ENCODE measurements at regions not wholly inside any gene's neighbourhood (a gene's known extent, or its start where the extent isn't known, plus 50 kb on each side); places are given as distances from the start of the nearest gene placed in this dataset.

GRCh38 chr4:177235026-177235425, 74.6 kb upstream of the NEIL3 start:
- H3K9me3 ChIP-seq (ENCODE audit: control insufficient read depth in 2 of 2, insufficient read depth in 1 of 2, low read length in 1 of 2) = no peaks in the 10 kb centered on the region
- no peak overlapping the region for H3K4me3 ChIP-seq (ENCODE audit: low read length in 2 of 2)
- H3K27me3 ChIP-seq (ENCODE audit: control insufficient read depth in 2 of 2, insufficient read depth in 1 of 2, low read length in 1 of 2) = no peaks in the 10 kb centered on the region
- no peak overlapping the region for H3K27ac ChIP-seq (ENCODE audit: low read depth in 1 of 2, low read length in 1 of 2)
- DNase-seq (ENCODE audit: low read depth in 6 of 9, low spot score in 9 of 9) = no peak
- H3K4me1 ChIP-seq (ENCODE audit: control insufficient read depth in 2 of 2, insufficient read depth in 2 of 2, low read length in 2 of 2) = peaks cover 6 to 10% of the 10 kb centered on the region in 2 donors
- no peaks in the 10 kb centered on the region for H3K36me3 ChIP-seq (ENCODE audit: control insufficient read depth in 2 of 2, insufficient read depth in 2 of 2, low read length in 1 of 2)
- 97% methylated on average over 1 of the region's 1 CpG for whole genome bisulfite sequencing

GRCh38 chr4:177236886-177237285, 72.8 kb upstream of the NEIL3 start:
- H3K27me3 ChIP-seq (ENCODE audit: control insufficient read depth in 2 of 2, insufficient read depth in 1 of 2, low read length in 1 of 2) = no peaks in the 10 kb centered on the region
- H3K4me3 ChIP-seq (ENCODE audit: low read length in 2 of 2) = no peak overlapping the region
- peaks cover 6 to 10% of the 10 kb centered on the region in 2 donors for H3K4me1 ChIP-seq (ENCODE audit: control insufficient read depth in 2 of 2, insufficient read depth in 2 of 2, low read length in 2 of 2)
- peak in 5 of 9 donors; percentile 41 to 73 (median 42) for DNase-seq (ENCODE audit: low read depth in 6 of 9, low spot score in 9 of 9)
- H3K9me3 ChIP-seq (ENCODE audit: control insufficient read depth in 2 of 2, insufficient read depth in 1 of 2, low read length in 1 of 2) = no peaks in the 10 kb centered on the region
- 52% methylated on average over 4 of the region's 4 CpGs for WGBS
- H3K36me3 ChIP-seq (ENCODE audit: control insufficient read depth in 2 of 2, insufficient read depth in 2 of 2, low read length in 1 of 2) = no peaks in the 10 kb centered on the region
- peak overlapping the region in 1 of 2 donors; percentile 61 for H3K27ac ChIP-seq (ENCODE audit: low read depth in 1 of 2, low read length in 1 of 2)

- H3K27ac ChIP-seq (ENCODE audit: low read depth in 1 of 2, low read length in 1 of 2) = peak overlapping the region in 1 of 2 donors; percentile 61
- DNase-seq (ENCODE audit: low read depth in 6 of 9, low spot score in 9 of 9) = no peak
- H3K9me3 ChIP-seq (ENCODE audit: control insufficient read depth in 2 of 2, insufficient read depth in 1 of 2, low read length in 1 of 2) = no peaks in the 10 kb centered on the region
- H3K4me3 ChIP-seq (ENCODE audit: low read length in 2 of 2) = no peak overlapping the region
- H3K36me3 ChIP-seq (ENCODE audit: control insufficient read depth in 2 of 2, insufficient read depth in 2 of 2, low read length in 1 of 2) = no peaks in the 10 kb centered on the region
- no peaks in the 10 kb centered on the region for H3K27me3 ChIP-seq (ENCODE audit: control insufficient read depth in 2 of 2, insufficient read depth in 1 of 2, low read length in 1 of 2)
- 95% methylated on average over 2 of the region's 2 CpGs for WGBS
- peaks cover 6 to 10% of the 10 kb centered on the region in 2 donors for H3K4me1 ChIP-seq (ENCODE audit: control insufficient read depth in 2 of 2, insufficient read depth in 2 of 2, low read length in 2 of 2)
Measured at GRCh38 chr4:177237291-177237690, 72.4 kb upstream of the NEIL3 start.

- H3K4me3 ChIP-seq (ENCODE audit: low read length in 2 of 2) = no peak overlapping the region
- H3K36me3 ChIP-seq (ENCODE audit: control insufficient read depth in 2 of 2, insufficient read depth in 2 of 2, low read length in 1 of 2) = no peaks in the 10 kb centered on the region
- H3K27me3 ChIP-seq (ENCODE audit: control insufficient read depth in 2 of 2, insufficient read depth in 1 of 2, low read length in 1 of 2) = no peaks in the 10 kb centered on the region
- WGBS = 95% methylated on average over 1 of the region's 1 CpG
- H3K4me1 ChIP-seq (ENCODE audit: control insufficient read depth in 2 of 2, insufficient read depth in 2 of 2, low read length in 2 of 2) = peaks cover 6 to 10% of the 10 kb centered on the region in 2 donors
- no peak for DNase-seq (ENCODE audit: low read depth in 6 of 9, low spot score in 9 of 9)
- H3K9me3 ChIP-seq (ENCODE audit: control insufficient read depth in 2 of 2, insufficient read depth in 1 of 2, low read length in 1 of 2) = no peaks in the 10 kb centered on the region
- H3K27ac ChIP-seq (ENCODE audit: low read depth in 1 of 2, low read length in 1 of 2) = no peak overlapping the region
Measured at GRCh38 chr4:177239477-177239876, 70.2 kb upstream of the NEIL3 start.

- DNase-seq (ENCODE audit: low read depth in 6 of 9, low spot score in 9 of 9) = no peak
- Histone ChIP-seq H3K4me3 (ENCODE audit: low read length in 2 of 2) (no peak overlapping the region), H3K27ac (ENCODE audit: low read depth in 1 of 2, low read length in 1 of 2) (no peak overlapping the region), H3K4me1 (ENCODE audit: control insufficient read depth in 2 of 2, insufficient read depth in 2 of 2, low read length in 2 of 2) (peaks cover 6 to 10% of the 10 kb centered on the region in 2 donors), H3K27me3 (ENCODE audit: control insufficient read depth in 2 of 2, insufficient read depth in 1 of 2, low read length in 1 of 2) (no peaks in the 10 kb centered on the region), H3K9me3 (ENCODE audit: control insufficient read depth in 2 of 2, insufficient read depth in 1 of 2, low read length in 1 of 2) (no peaks in the 10 kb centered on the region), H3K36me3 (ENCODE audit: control insufficient read depth in 2 of 2, insufficient read depth in 2 of 2, low read length in 1 of 2) (no peaks in the 10 kb centered on the region)
Measured at GRCh38 chr4:177239878-177240277, 69.8 kb upstream of the NEIL3 start.

- no peak overlapping the region for H3K4me3 ChIP-seq (ENCODE audit: low read length in 2 of 2)
- DNase-seq (ENCODE audit: low read depth in 6 of 9, low spot score in 9 of 9) = no peak
- no peaks in the 10 kb centered on the region for H3K27me3 ChIP-seq (ENCODE audit: control insufficient read depth in 2 of 2, insufficient read depth in 1 of 2, low read length in 1 of 2)
- no peak overlapping the region for H3K27ac ChIP-seq (ENCODE audit: low read depth in 1 of 2, low read length in 1 of 2)
- H3K36me3 ChIP-seq (ENCODE audit: control insufficient read depth in 2 of 2, insufficient read depth in 2 of 2, low read length in 1 of 2) = no peaks in the 10 kb centered on the region
- WGBS = 91% methylated on average over 7 of the region's 7 CpGs
- no peaks in the 10 kb centered on the region for H3K9me3 ChIP-seq (ENCODE audit: control insufficient read depth in 2 of 2, insufficient read depth in 1 of 2, low read length in 1 of 2)
- H3K4me1 ChIP-seq (ENCODE audit: control insufficient read depth in 2 of 2, insufficient read depth in 2 of 2, low read length in 2 of 2) = no peaks in the 10 kb centered on the region
Measured at GRCh38 chr4:177242651-177243286, 66.9 kb upstream of the NEIL3 start.

- WGBS = 96% methylated on average over 10 of the region's 10 CpGs
- no peaks in the 10 kb centered on the region for H3K27me3 ChIP-seq (ENCODE audit: control insufficient read depth in 2 of 2, insufficient read depth in 1 of 2, low read length in 1 of 2)
- no peak for DNase-seq (ENCODE audit: low read depth in 6 of 9, low spot score in 9 of 9)
- peaks cover 2 to 11% of the 10 kb centered on the region in 2 donors for H3K4me1 ChIP-seq (ENCODE audit: control insufficient read depth in 2 of 2, insufficient read depth in 2 of 2, low read length in 2 of 2)
- H3K9me3 ChIP-seq (ENCODE audit: control insufficient read depth in 2 of 2, insufficient read depth in 1 of 2, low read length in 1 of 2) = no peaks in the 10 kb centered on the region
- no peak overlapping the region for H3K4me3 ChIP-seq (ENCODE audit: low read length in 2 of 2)
- no peak overlapping the region for H3K27ac ChIP-seq (ENCODE audit: low read depth in 1 of 2, low read length in 1 of 2)
- no peaks in the 10 kb centered on the region for H3K36me3 ChIP-seq (ENCODE audit: control insufficient read depth in 2 of 2, insufficient read depth in 2 of 2, low read length in 1 of 2)
Measured at GRCh38 chr4:177246641-177247584, 62.8 kb upstream of the NEIL3 start.

- Histone ChIP-seq H3K4me3 (ENCODE audit: low read length in 2 of 2) (no peak overlapping the region), H3K9me3 (ENCODE audit: control insufficient read depth in 2 of 2, insufficient read depth in 1 of 2, low read length in 1 of 2) (no peaks in the 10 kb centered on the region), H3K27me3 (ENCODE audit: control insufficient read depth in 2 of 2, insufficient read depth in 1 of 2, low read length in 1 of 2) (no peaks in the 10 kb centered on the region), H3K36me3 (ENCODE audit: control insufficient read depth in 2 of 2, insufficient read depth in 2 of 2, low read length in 1 of 2) (no peaks in the 10 kb centered on the region), H3K4me1 (ENCODE audit: control insufficient read depth in 2 of 2, insufficient read depth in 2 of 2, low read length in 2 of 2) (peaks cover 2 to 11% of the 10 kb centered on the region in 2 donors), H3K27ac (ENCODE audit: low read depth in 1 of 2, low read length in 1 of 2) (no peak overlapping the region)
- peak; percentile 70 to 92 (median 82) for DNase-seq (ENCODE audit: low read depth in 6 of 9, low spot score in 9 of 9)
- 18% methylated on average over 15 of the region's 15 CpGs for WGBS
Measured at GRCh38 chr4:177250056-177250696, 59.5 kb upstream of the NEIL3 start.

GRCh38 chr4:177251237-177251636, 58.4 kb upstream of the NEIL3 start:
- DNase-seq (ENCODE audit: low read depth in 6 of 9, low spot score in 9 of 9) = peak; percentile 66 to 92 (median 78)
- Histone ChIP-seq H3K9me3 (ENCODE audit: control insufficient read depth in 2 of 2, insufficient read depth in 1 of 2, low read length in 1 of 2) (no peaks in the 10 kb centered on the region), H3K4me3 (ENCODE audit: low read length in 2 of 2) (no peak overlapping the region), H3K27ac (ENCODE audit: low read depth in 1 of 2, low read length in 1 of 2) (peak overlapping the region; percentile 79 to 83), H3K36me3 (ENCODE audit: control insufficient read depth in 2 of 2, insufficient read depth in 2 of 2, low read length in 1 of 2) (no peaks in the 10 kb centered on the region), H3K4me1 (ENCODE audit: control insufficient read depth in 2 of 2, insufficient read depth in 2 of 2, low read length in 2 of 2) (peaks cover 2 to 11% of the 10 kb centered on the region in 2 donors), H3K27me3 (ENCODE audit: control insufficient read depth in 2 of 2, insufficient read depth in 1 of 2, low read length in 1 of 2) (no peaks in the 10 kb centered on the region)
- WGBS = 13% methylated on average over 7 of the region's 7 CpGs
